Mucosa of descending colon (tissue), 3 donors: ENCODE measurements at regions not wholly inside any gene's neighbourhood (a gene's known extent, or its start where the extent isn't known, plus 50 kb on each side); places are given as distances from the start of the nearest gene placed in this dataset.

Experiments
- ATAC-seq: fragments of 200-7000 bp; cut with Tn5 transposase; one replicate; pipeline ENCODE4 v1.9.1; 2020; ENCODE audit warnings: mild to moderate bottlenecking, moderate library complexity
- DNase-seq, 3 donors: peaks; one replicate each; pipeline ENCODE4 v3.0.0-alpha.2; 2020
- H3K36me3 ChIP-seq: fragments of 200-600 bp; one replicate; pipeline ENCODE4 v1.8.0; 2021; ENCODE audit warnings: low read depth, mild to moderate bottlenecking
- H3K4me1 ChIP-seq: fragments of 200-600 bp; one replicate; pipeline ENCODE4 v1.8.0; 2021; ENCODE audit warnings: low read depth, mild to moderate bottlenecking
- H3K4me3 ChIP-seq: fragments of 200-600 bp; one replicate; pipeline ENCODE4 v1.8.0; 2021; ENCODE audit warnings: mild to moderate bottlenecking
- H3K9me3 ChIP-seq: fragments of 200-600 bp; one replicate; pipeline ENCODE4 v1.8.0; 2021; ENCODE audit warnings: mild to moderate bottlenecking
- CTCF ChIP-seq: fragments of 200-600 bp; IDR thresholded peaks from one replicate; pipeline ENCODE4 v1.8.0; 2022; ENCODE audit warnings: antibody characterized with exemption, mild to moderate bottlenecking
- intact Hi-C, 2 donors: fragments of 100-400 bp; cut with DNase I in 1 of 2; cut with micrococcal nuclease in 1 of 2; formaldehyde crosslinking; loops; one replicate each; pipeline versions ENCODE4 v1.11.0 to v1.11.1; 2022; cut with DNase I, micrococcal nuclease
- donor health status: DM: no; HTN: no; CAD: no; lungs with moderate emphysema.
- donor health status: DM: no; HTN: no; CAD: no.
- donor health status: DM: no; HTN: yes; CAD: no.

GRCh38 chr1:82731216-82731615 lies 930.5 kb downstream of the ADGRL2 start:
- ATAC-seq (no peak), DNase-seq (no peak)
- Histone ChIP-seq H3K4me3 (no peak overlapping the region), H3K4me1 (no peaks in the 10 kb centered on the region), H3K9me3 (peaks cover 24% of the 10 kb centered on the region), H3K36me3 (no peaks in the 10 kb centered on the region)
- intact Hi-C loops = no loop called here
- TF ChIP-seq CTCF = no peak

GRCh38 chr1:82728206-82728605 lies 927.5 kb downstream of the ADGRL2 start:
- Histone ChIP-seq H3K9me3 (peaks cover 24% of the 10 kb centered on the region), H3K4me3 (no peak overlapping the region), H3K4me1 (no peaks in the 10 kb centered on the region), H3K36me3 (no peaks in the 10 kb centered on the region)
- no peak for ATAC-seq
- no peak for TF ChIP-seq CTCF
- no peak for DNase-seq
- intact Hi-C loops = no loop called here

- DNase-seq (no peak), ATAC-seq (no peak)
- H3K36me3 ChIP-seq = no peaks in the 10 kb centered on the region
- no peaks in the 10 kb centered on the region for H3K4me1 ChIP-seq
- no peak overlapping the region for H3K4me3 ChIP-seq
- TF ChIP-seq CTCF = no peak
- H3K9me3 ChIP-seq = no peaks in the 10 kb centered on the region
- intact Hi-C loops = no loop called here
Measured at GRCh38 chr1:82724246-82724645, 923.5 kb downstream of the ADGRL2 start.

- intact Hi-C loops = no loop called here
- TF ChIP-seq CTCF = no peak
- ATAC-seq = no peak
- Histone ChIP-seq H3K36me3 (no peaks in the 10 kb centered on the region), H3K4me3 (no peak overlapping the region), H3K4me1 (no peaks in the 10 kb centered on the region), H3K9me3 (no peaks in the 10 kb centered on the region)
- DNase-seq = no peak
Measured at GRCh38 chr1:82722608-82723007, 921.9 kb downstream of the ADGRL2 start.

- no peak for ATAC-seq
- Histone ChIP-seq H3K4me3 (no peak overlapping the region), H3K4me1 (no peaks in the 10 kb centered on the region), H3K9me3 (no peaks in the 10 kb centered on the region), H3K36me3 (no peaks in the 10 kb centered on the region)
- DNase-seq = no peak
- intact Hi-C loops = no loop called here
- TF ChIP-seq CTCF = no peak
Measured at GRCh38 chr1:82721702-82722101, 921.0 kb downstream of the ADGRL2 start.

- TF ChIP-seq CTCF = no peak
- H3K4me1 ChIP-seq = no peaks in the 10 kb centered on the region
- DNase-seq (no peak), ATAC-seq (no peak)
- intact Hi-C loops = no loop called here
- no peak overlapping the region for H3K4me3 ChIP-seq
- no peaks in the 10 kb centered on the region for H3K36me3 ChIP-seq
- no peaks in the 10 kb centered on the region for H3K9me3 ChIP-seq
Measured at GRCh38 chr1:82718719-82719419, 918.1 kb downstream of the ADGRL2 start.
